Heart left ventricle (tissue), 16 donors: ENCODE measurements at regions not wholly inside any gene's neighbourhood (a gene's known extent, or its start where the extent isn't known, plus 50 kb on each side); places are given as distances from the start of the nearest gene placed in this dataset.

Experiments used
- ATAC-seq, 4 donors: fragments of 200-7000 bp; cut with Tn5 transposase; one replicate each; pipeline ENCODE4 v1.9.1; 2020 to 2022; ENCODE audit warnings: moderate library complexity in 4 of 4, mild to moderate bottlenecking in 3 of 4, moderate number of reproducible peaks in 1 of 4
- DNase-seq, 5 donors: peaks; one replicate each; pipeline ENCODE4 v3.0.0-alpha.2; 2020
- H3K27ac ChIP-seq, 12 donors: fragments of 200-600 bp; sonication (generic) in 4 of 12; one replicate each; pipeline versions ENCODE4 v1.5.0 to v1.8.0; 2016 to 2022; ENCODE audit warnings: mild to moderate bottlenecking in 2 of 12
- H3K27me3 ChIP-seq, 9 donors: fragments of 200-600 bp; sonication (generic) in 2 of 9; one replicate each; pipeline versions ENCODE4 v1.5.1 to v1.8.0; 2016 to 2022; ENCODE audit warnings: mild to moderate bottlenecking in 3 of 9
- H3K36me3 ChIP-seq, 9 donors: fragments of 200-600 bp; sonication (generic) in 2 of 9; one replicate each; pipeline versions ENCODE4 v1.5.0 to v1.8.0; 2018 to 2022; ENCODE audit warnings: mild to moderate bottlenecking in 2 of 9
- H3K4me1 ChIP-seq, 12 donors: fragments of 200-600 bp; sonication (generic) in 4 of 12; one replicate each; pipeline versions ENCODE4 v1.5.0 to v1.8.0; 2016 to 2022; ENCODE audit warnings: mild to moderate bottlenecking in 3 of 12
- H3K4me3 ChIP-seq, 12 donors: fragments of 200-600 bp; sonication (generic) in 4 of 12; one replicate each; pipeline versions ENCODE4 v1.5.0 to v1.8.0; 2017 to 2022; ENCODE audit warnings: mild to moderate bottlenecking in 9 of 12, moderate library complexity in 4 of 12
- H3K9me3 ChIP-seq, 12 donors: fragments of 200-600 bp; sonication (generic) in 4 of 12; one replicate each; pipeline versions ENCODE4 v1.5.0 to v1.8.0; 2016 to 2022; ENCODE audit warnings: mild to moderate bottlenecking in 1 of 12
- CTCF ChIP-seq, 12 donors: fragments of 200-600 bp; sonication (generic) in 4 of 12; IDR thresholded peaks; one replicate each; pipeline versions ENCODE4 v1.5.0 to v1.8.0; 2018 to 2022; ENCODE audit warnings: antibody characterized with exemption in 12 of 12, mild to moderate bottlenecking in 5 of 12
- POLR2A ChIP-seq, 2 donors: fragments of 450-650 bp; IDR thresholded peaks; one replicate each; pipeline ENCODE4 v1.6.1; 2017; ENCODE audit warnings: antibody characterized with exemption in 2 of 2, mild to moderate bottlenecking in 2 of 2, moderate library complexity in 2 of 2
- WGBS, 4 donors: extraction: QIAGEN DNeasy Blood & Tissue Kit in 2 of 4; methylation state at CpG; one replicate each; pipeline versions ENCODE4 v1.1.5 to v1.1.7; 2013 to 2018; 5-methylcytosine and 5-hydroxymethylcytosine counted together
- intact Hi-C, 10 donors: fragments of 100-400 bp; cut with DNase I; formaldehyde crosslinking; loops; one replicate each; pipeline versions ENCODE4 v1.11.1 to v1.14.2; 2022
- donor health status: ischemic (EF 13 %, LVEDD 7.1; RV severe dilation, severe dysfunction).
- donor health status: healthy with polysubstance abuse.
- donor health status: DM: no; HTN: yes; CAD: no.
- donor health status: DM: no; HTN: no; CAD: no.
- donor health status: ischemic (EF 25% LVEDD 6.9; RV normal size, moderate dysfunction).
- donor health status: ischemic (EF 25% LVEDD 5.7; RV mildly dilated, moderate dysfunction).
- donor health status: healthy.
- donor health status: DM: yes; HTN: yes; CAD: no.
- donor health status: ischemic (EF 35%, LVEDD 5.7; RV mildly dilated, moderate dysfunction).
- donor health status: nonischemic (EF 11% LVEDD 7.7; RV severe dilation, severe dysfunction).
- donor health status: DM: yes; HTN: yes; CAD: no.
- donor health status: PGD.
- donor health status: ischemic (EF 29% LVEDD 5.4; RV normal size, mild dysfunction).
- donor health status: nonischemic (EF 23%, LVEDD 6.1; RV moderate dilation, normal function).

GRCh38 chr6:112667427-112667826 is 320.3 kb downstream of the RFPL4B start:
- no peaks in the 10 kb centered on the region for H3K27me3 ChIP-seq
- no peak overlapping the region for H3K27ac ChIP-seq
- no peak for ATAC-seq
- H3K9me3 ChIP-seq: no peaks in the 10 kb centered on the region
- no peak for DNase-seq
- H3K4me1 ChIP-seq: no peaks in the 10 kb centered on the region
- no peak overlapping the region for H3K4me3 ChIP-seq
- intact Hi-C loops: no loop called here
- no peaks in the 10 kb centered on the region for H3K36me3 ChIP-seq
- TF ChIP-seq CTCF (IDR thresholded peaks at IDR 0.05) (no peak), POLR2A (IDR thresholded peaks at IDR 0.05) (no peak)

DNA sequence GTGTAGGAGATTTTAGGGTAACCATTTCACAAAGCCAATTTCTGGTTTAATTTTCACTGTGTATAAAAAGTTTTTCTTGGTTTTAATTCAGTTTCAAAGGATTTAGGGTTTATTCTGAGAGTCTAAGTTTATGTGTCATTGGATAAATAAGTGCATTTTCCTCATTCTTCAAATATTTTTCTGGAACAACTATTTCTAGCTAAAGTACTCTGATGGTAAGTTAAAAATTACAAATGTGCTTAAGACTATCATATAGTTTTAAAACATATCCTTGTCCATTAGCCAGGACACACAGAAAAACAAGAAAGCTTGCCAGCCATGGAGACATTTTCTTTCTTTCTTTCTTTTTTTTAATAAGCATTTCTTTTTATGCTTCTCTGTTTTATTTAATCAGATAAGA is 333.0 kb downstream of the RFPL4B start:
- DNase-seq (no peak), ATAC-seq (no peak)

GRCh38 chr6:112682071-112682470 is 334.9 kb downstream of the RFPL4B start:
- H3K4me1 ChIP-seq: no peaks in the 10 kb centered on the region
- DNase-seq (no peak), ATAC-seq (no peak)
- 84 to 90% (median 88%) methylated on average over 5 of the region's 5 CpGs for WGBS, 4 donors
- H3K27ac ChIP-seq: no peak overlapping the region
- H3K27me3 ChIP-seq: no peaks in the 10 kb centered on the region
- no peaks in the 10 kb centered on the region for H3K9me3 ChIP-seq
- no peak overlapping the region for H3K4me3 ChIP-seq
- intact Hi-C loops: no loop called here
- TF ChIP-seq CTCF (IDR thresholded peaks at IDR 0.05) (no peak), POLR2A (IDR thresholded peaks at IDR 0.05) (no peak)
- H3K36me3 ChIP-seq: no peaks in the 10 kb centered on the region

More for the DNA sequence above, 333.0 kb downstream of the RFPL4B start:
- no peaks in the 10 kb centered on the region for H3K36me3 ChIP-seq
- H3K4me3 ChIP-seq: no peak overlapping the region
- no peak overlapping the region for H3K27ac ChIP-seq
- no peaks in the 10 kb centered on the region for H3K4me1 ChIP-seq
- TF ChIP-seq POLR2A (IDR thresholded peaks at IDR 0.05) (no peak), CTCF (IDR thresholded peaks at IDR 0.05) (no peak)
- no peaks in the 10 kb centered on the region for H3K27me3 ChIP-seq
- H3K9me3 ChIP-seq: peaks cover 0 to 6% (median 0%) of the 10 kb centered on the region in 12 donors
- intact Hi-C loops: no loop called here

GRCh38 chr6:112683106-112683505 is 336.0 kb downstream of the RFPL4B start:
- ATAC-seq (no peak), DNase-seq (no peak)
- TF ChIP-seq POLR2A (IDR thresholded peaks at IDR 0.05) (no peak), CTCF (IDR thresholded peaks at IDR 0.05) (no peak)
- Histone ChIP-seq H3K4me1 (no peaks in the 10 kb centered on the region), H3K4me3 (no peak overlapping the region), H3K27ac (no peak overlapping the region), H3K27me3 (no peaks in the 10 kb centered on the region), H3K36me3 (no peaks in the 10 kb centered on the region), H3K9me3 (no peaks in the 10 kb centered on the region)
- whole genome bisulfite sequencing, 4 donors: 93 to 99% (median 95%) methylated on average over 2 of the region's 2 CpGs
- intact Hi-C loops: no loop called here
